KBM-7 (cell line): ENCODE measurements at regions not wholly inside any gene's neighbourhood (a gene's known extent, or its start where the extent isn't known, plus 50 kb on each side); places are given as distances from the start of the nearest gene placed in this dataset.
A peak's percentile ranks its signal among the peaks of the same experiment; 100 is the strongest.
"Not testable (repeated sequence)": the region's sequence is repeated elsewhere in the genome, so short reads cannot be mapped to it uniquely, and the experiment has no call there.

Source experiments
- DNase-seq: peaks from one replicate; pipeline ENCODE4 v3.0.0-alpha.2; 2015
- in situ Hi-C: fragments of 300-500 bp; cut with MboI; formaldehyde crosslinking; loops from 2 replicates; pipeline ENCODE4 v1.14.3; 2020; ENCODE audit warnings: low sequenced_read_pairs, low pct_unique_long_range_greater_than_20kb, mixed read lengths

GRCh38 chr2:87252046-87252445, 230.4 kb upstream of the PLGLB1 start:
- DNase-seq, in situ Hi-C loops: not testable (repeated sequence)

GRCh38 chr2:87254562-87254961, 232.9 kb upstream of the PLGLB1 start:
- in situ Hi-C loops: not testable (repeated sequence)

GRCh38 chr2:87255410-87255809, 233.8 kb upstream of the PLGLB1 start:
- in situ Hi-C loops, DNase-seq: not testable (repeated sequence)

More at GRCh38 chr2:87254562-87254961, 232.9 kb upstream of the PLGLB1 start:
- not testable (repeated sequence) for DNase-seq

GRCh38 chr2:87258887-87259286, 237.2 kb upstream of the PLGLB1 start:
- in situ Hi-C loops, DNase-seq: not testable (repeated sequence)

GRCh38 chr2:87262184-87262702, 240.6 kb upstream of the PLGLB1 start:
- in situ Hi-C loops, DNase-seq: not testable (repeated sequence)

- DNase-seq, in situ Hi-C loops: not testable (repeated sequence)
Observed at GRCh38 chr2:87263868-87264518, 242.3 kb upstream of the PLGLB1 start.

- in situ Hi-C loops, DNase-seq: not testable (repeated sequence)
Observed at GRCh38 chr2:87275192-87275591, 253.5 kb upstream of the PLGLB1 start.

- in situ Hi-C loops, DNase-seq: not testable (repeated sequence)
Observed at GRCh38 chr2:87275974-87276629, 254.5 kb upstream of the PLGLB1 start.

- DNase-seq, in situ Hi-C loops: not testable (repeated sequence)
Observed at GRCh38 chr2:87276673-87277072, 255.0 kb upstream of the PLGLB1 start.

- DNase-seq, in situ Hi-C loops: not testable (repeated sequence)
Observed at GRCh38 chr2:87277734-87278133, 256.1 kb upstream of the PLGLB1 start.

- in situ Hi-C loops, DNase-seq: not testable (repeated sequence)
Observed at GRCh38 chr2:87280596-87281355, 259.1 kb upstream of the PLGLB1 start.

- in situ Hi-C loops, DNase-seq: not testable (repeated sequence)
Observed at GRCh38 chr2:87283735-87284470, 262.3 kb upstream of the PLGLB1 start.

- in situ Hi-C loops, DNase-seq: not testable (repeated sequence)
Observed at GRCh38 chr2:87284471-87284772, 262.8 kb upstream of the PLGLB1 start.

- DNase-seq, in situ Hi-C loops: not testable (repeated sequence)
Observed at GRCh38 chr2:87285139-87285538, 263.5 kb upstream of the PLGLB1 start.

- DNase-seq, in situ Hi-C loops: not testable (repeated sequence)
Observed at GRCh38 chr2:87290566-87291307, 269.1 kb upstream of the PLGLB1 start.

- in situ Hi-C loops: not testable (repeated sequence)
- peak; percentile 5 for DNase-seq
Observed at GRCh38 chr2:87291400-87292200, 270.0 kb upstream of the PLGLB1 start.

GRCh38 chr2:87293931-87294594, 272.4 kb upstream of the PLGLB1 start:
- in situ Hi-C loops, DNase-seq: not testable (repeated sequence)
